ENCODE measurements at regions not wholly inside any gene's neighbourhood (a gene's known extent, or its start where the extent isn't known, plus 50 kb on each side); places are given as distances from the start of the nearest gene placed in this dataset.
"Not testable (repeated sequence)": the region's sequence is repeated elsewhere in the genome, so short reads cannot be mapped to it uniquely, and the experiment has no call there.

DNA sequence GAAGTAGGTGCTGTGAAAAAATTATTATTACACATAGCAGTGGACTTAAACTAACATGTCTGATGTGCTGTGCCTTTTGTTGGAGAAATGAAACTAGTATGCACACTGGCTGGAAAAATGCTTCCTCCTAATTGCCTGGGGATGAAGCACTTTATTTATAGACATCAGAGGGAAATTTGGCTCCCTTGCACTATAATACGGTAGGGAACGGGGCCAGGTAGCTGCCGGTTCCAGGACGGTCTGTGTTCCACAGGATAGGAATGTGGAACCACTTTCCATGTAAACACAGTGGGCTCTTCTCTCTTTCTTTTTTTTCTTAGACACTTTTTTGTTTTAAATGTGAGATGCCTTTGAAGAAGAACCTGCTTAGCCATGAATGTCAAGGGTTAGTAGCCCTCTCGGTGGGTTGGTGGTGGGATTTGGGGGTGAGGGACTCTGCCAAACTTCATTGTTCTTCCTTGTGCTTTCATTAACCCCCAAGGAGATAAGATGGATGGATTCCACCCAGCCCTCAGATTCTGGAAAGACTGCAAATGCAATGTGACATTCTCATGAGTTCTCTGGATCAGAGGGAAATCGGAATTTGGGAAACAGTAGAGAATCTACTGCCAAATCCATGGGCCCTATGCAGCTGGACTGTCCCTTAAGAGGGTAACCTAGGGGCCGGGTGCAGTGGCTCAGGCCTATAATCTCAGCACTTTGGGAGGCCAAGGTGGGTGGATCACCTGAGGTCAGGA lies 58.0 kb upstream of the GSC start:
- no peak for DNase-seq

DNA sequence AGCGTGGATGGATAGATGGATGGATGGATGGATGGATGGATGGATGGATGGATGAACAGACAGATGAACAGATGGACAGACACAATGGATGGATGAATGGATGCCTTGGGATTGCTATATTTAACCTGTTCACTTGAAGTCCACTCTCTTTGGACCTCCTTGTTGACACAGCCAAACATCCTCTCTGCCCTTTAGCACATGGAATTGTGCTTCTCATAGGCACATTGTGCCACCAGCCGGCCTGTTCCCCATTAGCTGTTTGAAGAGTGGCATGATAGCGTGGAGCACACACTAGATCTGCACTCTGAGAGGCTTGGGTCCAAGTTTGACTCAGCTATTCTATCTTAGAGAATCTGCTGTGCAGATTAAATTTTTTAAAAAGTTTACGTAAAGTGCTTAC lies 56.9 kb upstream of the GSC start:
- no peak for DNase-seq

DNA sequence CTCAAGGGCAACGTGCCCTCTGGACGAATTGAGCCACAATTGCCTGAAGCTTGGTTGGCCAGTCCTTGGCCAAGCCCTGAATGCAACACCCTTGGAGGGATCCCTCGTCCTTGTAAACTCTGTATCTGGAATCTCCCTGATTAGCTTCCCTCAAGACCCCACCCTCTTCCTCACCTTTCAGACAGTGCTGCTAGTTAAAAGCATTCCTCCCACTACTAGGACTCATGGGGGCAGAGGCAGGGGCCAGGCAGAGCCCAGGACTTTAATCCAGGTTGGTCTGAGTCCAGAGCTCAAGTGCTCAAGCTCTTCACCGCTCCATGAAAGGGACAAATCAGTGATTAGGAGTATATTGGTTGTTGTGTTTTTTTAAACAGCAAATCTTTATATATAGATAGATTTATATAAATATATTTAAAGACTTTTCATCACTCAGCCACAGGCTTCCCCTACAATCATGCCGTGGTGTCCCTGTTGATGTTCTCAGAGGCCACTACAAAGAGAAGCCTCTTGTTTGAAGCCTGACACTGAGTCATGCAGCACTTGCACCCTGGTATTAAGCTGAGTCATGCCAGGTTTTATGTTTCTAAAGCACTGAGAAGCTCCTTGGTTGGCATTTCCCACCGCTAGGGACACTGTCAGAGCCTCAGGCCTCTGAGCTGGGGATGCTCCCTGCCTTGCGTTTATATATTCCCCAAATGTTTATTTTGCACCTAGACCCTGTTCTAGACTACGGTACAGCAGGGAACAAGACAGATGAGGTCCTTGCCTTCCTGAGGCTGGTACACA lies 53.8 kb upstream of the GSC start:
- no peak for DNase-seq

DNA sequence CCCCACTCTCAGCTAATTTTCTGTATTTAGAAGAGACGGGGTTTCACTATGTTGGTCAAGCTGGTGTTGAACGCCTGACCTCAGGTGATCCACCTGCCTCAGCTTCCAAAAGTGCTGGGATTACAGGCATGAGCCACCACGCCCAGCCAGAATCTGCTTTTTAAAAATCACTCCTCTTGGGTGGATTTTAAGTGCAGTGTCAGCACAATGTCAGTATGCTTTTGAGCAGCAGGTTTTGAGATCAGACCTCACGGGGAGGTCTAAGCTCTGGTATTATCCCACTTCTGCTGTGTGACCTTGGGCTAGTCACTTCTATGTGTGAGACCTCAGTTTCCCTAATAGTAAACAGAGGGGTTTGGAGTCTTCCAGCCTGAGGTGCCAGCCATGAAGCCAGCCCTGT lies 51.8 kb upstream of the GSC start:
- DNase-seq: no peak

DNA sequence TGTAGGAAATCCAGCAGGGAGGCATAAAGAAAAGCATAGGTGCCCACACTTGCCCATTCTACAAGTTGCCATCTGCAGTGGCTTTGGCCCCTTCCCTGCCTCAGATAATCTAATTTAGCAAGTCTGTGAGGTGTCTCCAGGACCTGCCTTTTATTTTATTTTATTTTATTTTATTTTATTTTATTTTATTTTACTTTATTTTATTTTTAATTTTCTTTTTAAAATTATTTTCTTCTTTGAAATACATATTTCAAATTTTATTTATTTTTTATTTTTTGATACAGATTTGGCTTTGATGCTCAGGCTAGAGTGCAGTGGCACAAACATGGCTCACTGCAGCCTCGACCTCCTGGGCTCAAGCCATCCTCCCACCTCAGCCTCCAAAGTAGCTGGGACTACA lies 51.0 kb upstream of the GSC start:
- DNase-seq: not testable (repeated sequence)

All from hippocampal formation (tissue), 2 donors.